HG02852 (cell line): ENCODE measurements at regions not wholly inside any gene's neighbourhood (a gene's known extent, or its start where the extent isn't known, plus 50 kb on each side); places are given as distances from the start of the nearest gene placed in this dataset.
A peak's percentile ranks its signal among the peaks of the same experiment; 100 is the strongest.

ENCODE experiments used
- ATAC-seq: cut with Tn5 transposase; IDR thresholded peaks from one replicate; pipeline ENCODE4 v1.9.1; 2021; ENCODE audit warnings: mild to moderate bottlenecking, moderate library complexity; ENCODE audit not compliant: unreplicated experiment

DNA sequence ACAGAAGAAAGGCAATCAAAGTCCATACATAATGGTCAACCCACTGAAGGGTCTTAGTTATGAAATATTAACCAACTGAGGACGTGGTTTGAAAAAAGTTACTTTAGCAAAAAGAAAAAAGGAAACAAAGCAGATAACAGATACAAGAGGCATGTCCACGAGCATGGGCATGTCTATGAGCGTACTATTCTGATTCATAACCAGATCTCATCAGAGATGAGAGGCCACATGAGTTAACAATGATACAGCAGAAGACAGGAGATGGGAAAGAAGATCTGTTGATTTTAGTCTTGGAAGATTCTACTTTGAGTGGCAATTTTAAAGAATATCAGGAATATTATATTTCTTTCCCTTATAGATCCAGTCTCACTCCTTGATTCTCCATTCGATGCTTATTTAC, 262.9 kb upstream of the SLITRK3 start:
- ATAC-seq, result no peak

DNA sequence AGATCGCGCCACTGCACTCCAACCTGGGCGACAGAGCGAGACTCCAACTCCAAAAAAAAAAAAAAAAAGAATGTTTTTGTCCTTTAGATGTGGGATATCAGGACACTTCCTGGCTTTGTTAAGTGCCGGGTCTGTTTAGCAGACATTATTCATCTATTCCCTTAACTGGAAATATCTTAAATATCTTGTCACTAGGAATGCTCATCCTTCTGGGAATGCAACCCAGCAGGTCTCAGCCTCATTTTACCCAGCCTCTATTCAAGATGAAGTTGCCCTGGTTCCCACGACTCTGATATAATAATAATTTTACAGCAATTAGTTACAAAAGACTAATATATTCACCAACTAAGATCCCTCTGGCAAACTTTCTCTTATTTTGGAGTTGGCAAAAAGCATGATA, 260.9 kb upstream of the SLITRK3 start:
- ATAC-seq, result no peak

GRCh38 chr3:165455793-165456192, 259.6 kb upstream of the SLITRK3 start:
- no peak for ATAC-seq

- ATAC-seq, result no peak
These were observed 259.2 kb upstream of the SLITRK3 start for GRCh38 chr3:165455360-165455759.

GRCh38 chr3:165451371-165452070, 255.3 kb upstream of the SLITRK3 start:
- no peak for ATAC-seq

- ATAC-seq, result no peak
These were observed 250.4 kb upstream of the SLITRK3 start for GRCh38 chr3:165446555-165446954.

- ATAC-seq, result no peak
These were observed 248.6 kb upstream of the SLITRK3 start for GRCh38 chr3:165444745-165445144.

DNA sequence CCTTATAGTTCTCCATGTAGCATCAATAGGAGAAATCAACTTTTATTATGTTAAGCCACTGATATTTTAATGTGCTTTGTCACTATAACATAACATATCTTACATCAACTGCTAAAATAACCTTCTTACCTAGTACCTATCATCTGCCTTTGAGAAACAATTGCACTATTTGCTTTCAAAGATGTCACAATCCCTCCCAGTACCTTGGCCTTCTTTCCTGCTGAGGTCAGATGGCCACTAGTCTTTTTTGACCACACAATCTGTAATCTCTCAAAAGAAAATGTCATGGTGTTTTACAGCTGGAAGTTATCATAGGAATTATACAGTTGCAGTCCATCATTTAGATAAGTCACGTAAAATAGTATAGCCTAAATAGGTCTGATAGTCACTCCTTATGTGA, 247.5 kb upstream of the SLITRK3 start:
- no peak for ATAC-seq

- ATAC-seq, result no peak
These were observed 245.9 kb upstream of the SLITRK3 start for GRCh38 chr3:165442061-165442460.

- peak; percentile 88 for ATAC-seq
These were observed 244.2 kb upstream of the SLITRK3 start for GRCh38 chr3:165440380-165440779.

GRCh38 chr3:165439765-165440164, 243.6 kb upstream of the SLITRK3 start:
- peak; percentile 50 for ATAC-seq

- ATAC-seq, result no peak
These were observed 238.3 kb upstream of the SLITRK3 start for GRCh38 chr3:165434516-165434915.

DNA sequence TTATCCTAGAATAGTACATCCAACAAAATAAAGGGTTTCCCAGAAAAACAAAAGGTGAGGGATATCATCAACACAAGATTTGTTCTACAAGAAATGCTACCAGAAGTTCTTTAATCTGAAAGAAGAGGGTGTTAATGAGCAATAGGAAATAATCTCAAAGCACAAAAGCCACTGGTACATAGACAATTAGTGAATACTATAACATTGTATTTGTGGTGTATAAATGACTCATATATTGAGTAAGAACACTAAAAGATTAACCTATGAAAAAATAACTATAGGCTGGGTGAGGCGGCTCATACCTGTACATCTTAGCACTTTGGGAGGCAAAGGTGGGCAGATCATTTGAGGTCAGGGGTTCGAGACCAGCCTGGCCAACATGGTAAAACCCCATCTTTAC, 210.2 kb upstream of the SLITRK3 start:
- no peak for ATAC-seq

DNA sequence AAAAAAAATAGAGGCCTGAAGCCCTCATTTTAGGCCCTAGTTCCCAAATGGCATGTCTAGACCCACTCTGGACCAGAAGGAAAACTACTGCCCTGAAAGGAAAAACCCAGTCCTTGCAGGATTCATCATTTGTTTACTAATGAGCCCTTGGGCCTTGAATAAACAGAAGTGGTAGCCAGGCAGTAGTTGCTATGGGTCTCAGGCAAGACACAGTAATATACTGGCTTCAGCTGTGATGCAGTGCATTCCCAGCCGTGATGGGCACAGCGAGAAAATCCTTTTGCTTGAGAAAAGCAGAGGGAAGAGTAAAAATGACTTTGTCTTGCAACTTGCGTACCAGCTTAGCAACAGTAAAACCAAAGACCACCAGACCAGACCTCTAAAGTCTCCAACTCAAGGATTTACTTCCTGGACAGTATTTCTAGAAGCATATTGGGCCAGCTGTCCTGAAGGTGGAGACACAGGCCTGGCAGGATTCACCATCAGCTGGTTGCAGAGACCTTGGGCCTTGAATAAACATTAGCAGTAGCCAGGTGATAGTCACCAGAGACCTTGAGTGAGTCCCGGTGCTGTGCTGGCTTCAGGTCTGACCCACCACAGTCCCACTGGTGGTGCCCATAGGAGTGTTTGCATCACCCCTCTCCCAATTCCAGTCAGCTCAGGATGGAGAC, 208.3 kb upstream of the SLITRK3 start:
- ATAC-seq, result no peak

DNA sequence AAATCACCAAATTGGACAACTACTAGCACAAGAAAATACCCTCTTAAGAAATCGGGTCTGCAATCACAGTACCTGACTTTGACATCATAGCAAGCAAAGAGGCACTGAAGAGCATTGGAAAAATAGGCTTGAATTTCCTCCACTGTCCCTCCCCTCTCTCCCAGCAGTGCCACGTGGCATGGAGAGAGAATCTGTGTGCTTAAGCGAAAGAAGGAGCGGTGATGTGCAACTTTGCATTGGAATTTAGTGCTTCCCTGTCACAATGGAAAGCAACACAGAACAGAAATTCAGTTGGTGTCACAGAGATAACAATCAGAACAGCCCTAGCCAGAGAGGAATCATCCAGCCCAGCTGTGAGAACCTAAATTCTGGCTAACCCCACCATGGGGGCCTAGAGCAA, 207.5 kb upstream of the SLITRK3 start:
- no peak for ATAC-seq

- ATAC-seq, result no peak
These were observed 199.0 kb upstream of the SLITRK3 start for GRCh38 chr3:165395188-165395587.

GRCh38 chr3:165393461-165393860, 197.3 kb upstream of the SLITRK3 start:
- ATAC-seq, result no peak

DNA sequence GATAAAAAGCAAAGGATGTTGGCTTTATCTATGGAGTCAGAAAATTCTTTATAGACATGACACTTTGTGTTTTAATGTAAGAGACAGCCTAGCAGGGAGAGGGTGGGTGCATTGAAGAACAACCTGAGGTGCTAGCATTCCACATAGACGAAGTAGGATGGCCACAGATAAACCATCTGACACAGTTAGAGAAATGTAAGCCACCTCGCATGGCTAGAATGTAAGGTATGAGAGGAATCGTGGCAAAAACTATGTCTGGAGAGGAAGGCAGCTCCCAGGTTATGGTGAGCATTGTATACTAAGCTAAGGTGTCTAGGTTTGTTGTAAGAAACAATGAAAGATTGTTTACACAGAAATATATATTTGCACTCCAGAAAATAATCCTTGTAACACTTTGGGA, 194.0 kb upstream of the SLITRK3 start:
- ATAC-seq, result no peak

GRCh38 chr3:165389653-165390052, 193.5 kb upstream of the SLITRK3 start:
- no peak for ATAC-seq

GRCh38 chr3:165389064-165389463, 192.9 kb upstream of the SLITRK3 start:
- ATAC-seq, result no peak

GRCh38 chr3:165383381-165383780, 187.2 kb upstream of the SLITRK3 start:
- no peak for ATAC-seq

DNA sequence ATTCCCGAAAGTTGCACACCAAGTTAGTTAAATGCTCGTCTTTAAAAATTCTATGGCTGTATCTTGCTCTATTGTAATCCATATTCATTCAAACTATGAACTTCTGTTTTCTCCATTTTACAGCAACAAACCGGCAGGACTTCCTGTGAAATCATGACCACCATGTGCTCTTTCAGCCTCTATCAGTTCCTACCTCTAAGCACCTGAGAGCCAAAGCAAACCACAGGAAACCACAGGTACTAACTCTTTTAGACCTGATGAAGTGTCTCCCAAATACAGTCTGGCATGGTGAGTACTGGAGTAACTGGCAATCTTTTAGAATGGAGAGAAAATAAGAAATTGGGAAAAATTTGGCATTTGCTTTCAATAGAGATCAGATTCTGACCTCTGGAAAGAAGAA, 186.5 kb upstream of the SLITRK3 start:
- ATAC-seq, result no peak

DNA sequence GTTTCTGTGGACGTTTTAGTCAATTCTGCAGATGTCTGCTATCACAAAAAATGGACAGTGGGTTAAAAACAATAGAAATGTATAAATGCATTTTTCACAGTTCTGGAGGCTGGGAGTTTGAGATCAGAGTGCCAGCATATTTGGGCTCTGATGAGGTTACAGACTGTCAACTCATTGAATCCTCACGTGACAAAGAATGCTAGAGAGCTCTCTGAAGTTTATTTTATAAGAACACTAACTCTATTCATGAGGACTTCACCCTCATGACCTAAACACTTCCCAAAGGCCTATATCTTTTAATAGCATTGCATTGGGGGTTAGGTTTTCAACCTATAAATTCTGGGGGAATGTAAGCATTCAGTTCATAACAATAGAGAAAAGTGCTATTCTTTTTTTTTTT, 182.6 kb upstream of the SLITRK3 start:
- no peak for ATAC-seq
